Urothelium cell line (cell line): ENCODE measurements at regions not wholly inside any gene's neighbourhood (a gene's known extent, or its start where the extent isn't known, plus 50 kb on each side); places are given as distances from the start of the nearest gene placed in this dataset.

Experiments
- DNase-seq: peaks from one replicate; pipeline ENCODE4 v3.0.0; 2011; ENCODE audit warnings: low spot score, mixed read lengths
- FAIRE-seq: peaks from 2 replicates; lab custom pipeline; 2011; peaks lifted over from hg19 to GRCh38; lab: Jason Lieb, UNC

GRCh38 chr11:119523539-119524157, 100.7 kb upstream of the THY1 start:
- FAIRE-seq (no peak), DNase-seq (no peak)

GRCh38 chr11:119522609-119523008, 99.6 kb upstream of the THY1 start:
- FAIRE-seq (no peak), DNase-seq (no peak)

GRCh38 chr11:119521551-119521950, 98.6 kb upstream of the THY1 start:
- FAIRE-seq (no peak), DNase-seq (no peak)

- FAIRE-seq (no peak), DNase-seq (no peak)
These were observed 98.0 kb upstream of the THY1 start for GRCh38 chr11:119520966-119521365.

GRCh38 chr11:119520400-119520799, 97.4 kb upstream of the THY1 start:
- FAIRE-seq (no peak), DNase-seq (no peak)

- DNase-seq: no peak
- FAIRE-seq: no peak
These were observed 96.8 kb upstream of the THY1 start for GRCh38 chr11:119519796-119520195.

GRCh38 chr11:119518746-119519730, 96.1 kb upstream of the THY1 start:
- FAIRE-seq: no peak
- peak; percentile 49 for DNase-seq

- FAIRE-seq (no peak), DNase-seq (no peak)
These were observed 92.9 kb upstream of the THY1 start for GRCh38 chr11:119515771-119516400.

- FAIRE-seq: no peak
- no peak for DNase-seq
These were observed 90.8 kb upstream of the THY1 start for GRCh38 chr11:119513806-119514170.

- FAIRE-seq (no peak), DNase-seq (no peak)
These were observed 90.3 kb upstream of the THY1 start for GRCh38 chr11:119513131-119513805.

- FAIRE-seq (no peak), DNase-seq (no peak)
These were observed 89.4 kb upstream of the THY1 start for GRCh38 chr11:119512369-119512768.

- FAIRE-seq (no peak), DNase-seq (no peak)
These were observed 88.8 kb upstream of the THY1 start for GRCh38 chr11:119511614-119512306.

GRCh38 chr11:119509969-119510401, 87.0 kb upstream of the THY1 start:
- DNase-seq (peak; percentile 73), FAIRE-seq (no peak)

- DNase-seq (peak; percentile 47), FAIRE-seq (no peak)
These were observed 86.4 kb upstream of the THY1 start for GRCh38 chr11:119509282-119509841.

- DNase-seq (no peak), FAIRE-seq (no peak)
These were observed 83.5 kb upstream of the THY1 start for GRCh38 chr11:119506436-119506835.

GRCh38 chr11:119505861-119506260, 82.9 kb upstream of the THY1 start:
- FAIRE-seq: no peak
- DNase-seq: no peak

- DNase-seq (no peak), FAIRE-seq (no peak)
These were observed 82.1 kb upstream of the THY1 start for GRCh38 chr11:119505071-119505470.

GRCh38 chr11:119504371-119504770, 81.4 kb upstream of the THY1 start:
- FAIRE-seq: no peak

GRCh38 chr11:119501777-119502405, 78.9 kb upstream of the THY1 start:
- FAIRE-seq (no peak), DNase-seq (no peak)

More at GRCh38 chr11:119504371-119504770, 81.4 kb upstream of the THY1 start:
- DNase-seq: no peak

- DNase-seq (no peak), FAIRE-seq (no peak)
These were observed 74.7 kb upstream of the THY1 start for GRCh38 chr11:119497717-119498116.
